HG02885 (cell line): ENCODE measurements at regions not wholly inside any gene's neighbourhood (a gene's known extent, or its start where the extent isn't known, plus 50 kb on each side); places are given as distances from the start of the nearest gene placed in this dataset.

Source experiments
- ATAC-seq: cut with Tn5 transposase; IDR thresholded peaks from one replicate; pipeline ENCODE4 v1.9.1; 2021; ENCODE audit warnings: mild to moderate bottlenecking; ENCODE audit not compliant: unreplicated experiment, poor library complexity

DNA sequence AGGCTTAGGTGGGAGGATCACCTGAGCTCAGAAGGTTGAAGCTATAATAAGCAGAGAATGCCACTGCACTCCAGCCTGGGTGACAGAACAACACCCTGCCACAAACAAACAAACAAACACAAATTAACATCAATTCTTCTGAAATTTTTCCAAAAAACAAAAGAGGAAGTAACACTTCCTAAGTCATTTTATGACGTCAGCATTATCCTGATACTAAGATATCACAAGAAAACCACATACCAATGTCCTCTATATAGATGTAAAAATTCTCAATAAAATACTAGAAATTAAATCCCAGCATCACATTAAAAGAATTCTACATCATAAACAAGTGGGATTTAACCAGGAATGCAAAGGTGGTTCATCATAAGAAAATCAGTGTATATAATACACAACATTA, 64.4 kb upstream of the STK26 start:
- no peak for ATAC-seq

DNA sequence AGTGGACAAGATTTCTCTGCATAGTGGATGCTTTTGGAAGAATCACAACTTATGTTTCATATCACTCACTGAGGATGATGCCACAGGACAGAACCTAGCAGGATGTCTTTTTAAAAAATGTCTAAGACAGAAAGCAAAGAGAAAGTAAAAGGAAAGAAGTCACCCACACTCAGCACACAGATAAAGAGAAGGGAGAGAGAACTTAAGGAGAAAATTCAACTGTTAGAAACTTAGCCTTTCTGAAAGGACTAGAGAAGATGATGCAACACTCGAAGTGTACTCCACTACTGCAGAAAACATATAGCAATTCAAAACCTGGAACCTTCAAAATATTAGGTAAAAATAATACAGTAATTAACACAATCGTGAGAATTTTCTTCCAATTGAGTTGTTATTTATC, 52.8 kb upstream of the STK26 start:
- no peak for ATAC-seq
